SIG-M5 treated with dmso at 0.1 percent for 504 hours (cell line): ENCODE measurements at regions not wholly inside any gene's neighbourhood (a gene's known extent, or its start where the extent isn't known, plus 50 kb on each side); places are given as distances from the start of the nearest gene placed in this dataset.

Experiments used
- DNase-seq: peaks from one replicate; lab custom pipeline; 2025; ENCODE audit not compliant: unreplicated experiment; lab: John Stamatoyannopoulos, UW

GRCh38 chr11:70519117-70519516, 120.8 kb downstream of the CTTN start:
- DNase-seq, result no peak

- DNase-seq, result no peak
Observed at GRCh38 chr11:70521475-70522308, 123.4 kb downstream of the CTTN start.

GRCh38 chr11:70522309-70522592, 123.9 kb downstream of the CTTN start:
- no peak for DNase-seq

GRCh38 chr11:70522593-70523311, 124.4 kb downstream of the CTTN start:
- no peak for DNase-seq

- no peak for DNase-seq
Observed at GRCh38 chr11:70523384-70524095, 125.2 kb downstream of the CTTN start.

- no peak for DNase-seq
Observed at GRCh38 chr11:70524096-70524922, 126.0 kb downstream of the CTTN start.

GRCh38 chr11:70525006-70525405, 126.7 kb downstream of the CTTN start:
- DNase-seq, result no peak

- DNase-seq, result no peak
Observed at GRCh38 chr11:70525466-70525865, 127.1 kb downstream of the CTTN start.

- no peak for DNase-seq
Observed at GRCh38 chr11:70526116-70527045, 128.1 kb downstream of the CTTN start.

- DNase-seq, result no peak
Observed at GRCh38 chr11:70527046-70527395, 128.7 kb downstream of the CTTN start.

- no peak for DNase-seq
Observed at GRCh38 chr11:70527429-70528045, 129.2 kb downstream of the CTTN start.

- no peak for DNase-seq
Observed at GRCh38 chr11:70528046-70528793, 129.9 kb downstream of the CTTN start.

GRCh38 chr11:70528794-70529580, 130.7 kb downstream of the CTTN start:
- no peak for DNase-seq

- DNase-seq, result no peak
Observed at GRCh38 chr11:70530010-70530409, 131.7 kb downstream of the CTTN start.

- DNase-seq, result no peak
Observed at GRCh38 chr11:70530629-70531185, 132.4 kb downstream of the CTTN start.

- DNase-seq, result no peak
Observed at GRCh38 chr11:70531281-70532065, 133.1 kb downstream of the CTTN start.

GRCh38 chr11:70532066-70532440, 133.7 kb downstream of the CTTN start:
- DNase-seq, result no peak
